GM21526 (cell line): ENCODE measurements at regions not wholly inside any gene's neighbourhood (a gene's known extent, or its start where the extent isn't known, plus 50 kb on each side); places are given as distances from the start of the nearest gene placed in this dataset.

ENCODE experiments used
- ATAC-seq: cut with Tn5 transposase; IDR thresholded peaks from one replicate; pipeline ENCODE4 v1.9.1; 2021; ENCODE audit warnings: moderate library complexity; ENCODE audit not compliant: unreplicated experiment, low FRiP score

- no peak for ATAC-seq
Measured at GRCh38 chr13:97896446-97896845, 57.0 kb upstream of the IPO5 start.

DNA sequence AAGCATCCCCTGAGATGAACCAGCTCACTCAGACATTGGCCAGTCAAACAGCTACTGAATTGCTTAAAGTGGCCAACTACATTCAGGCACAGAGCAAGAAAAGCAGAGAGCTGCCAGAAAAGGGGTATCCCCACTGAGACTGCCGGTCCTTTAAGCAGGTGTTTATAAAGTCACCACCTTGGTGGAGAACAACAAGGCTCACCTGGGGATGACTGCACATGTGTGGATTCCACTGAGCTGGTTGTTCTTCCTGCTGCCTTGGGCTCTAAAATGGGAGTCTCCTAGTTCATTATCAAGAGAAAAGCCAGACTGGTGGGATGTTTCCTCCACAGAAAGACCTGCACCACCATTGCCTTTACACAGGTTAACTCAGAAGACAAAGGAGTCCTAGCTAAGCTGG, 51.8 kb upstream of the IPO5 start:
- ATAC-seq, result no peak
